ENCODE measurements at regions not wholly inside any gene's neighbourhood (a gene's known extent, or its start where the extent isn't known, plus 50 kb on each side); places are given as distances from the start of the nearest gene placed in this dataset.

- no peak for DNase-seq (ENCODE audit: low read depth in 2 of 2)
These were observed 556.9 kb downstream of the DNAJB9 start for GRCh38 chr7:109126404-109127050.

GRCh38 chr7:109127145-109127544, 557.5 kb downstream of the DNAJB9 start:
- no peak for DNase-seq (ENCODE audit: low read depth in 2 of 2)

- no peak for DNase-seq (ENCODE audit: low read depth in 2 of 2)
These were observed 561.5 kb downstream of the DNAJB9 start for GRCh38 chr7:109131141-109131540.

GRCh38 chr7:109136893-109137292, 567.2 kb downstream of the DNAJB9 start:
- no peak for DNase-seq (ENCODE audit: low read depth in 2 of 2)

GRCh38 chr7:109154748-109155147, 585.1 kb downstream of the DNAJB9 start:
- no peak for DNase-seq (ENCODE audit: low read depth in 2 of 2)

- DNase-seq (ENCODE audit: low read depth in 2 of 2), result no peak
These were observed 588.6 kb downstream of the DNAJB9 start for GRCh38 chr7:109158246-109158645.

- no peak for DNase-seq (ENCODE audit: low read depth in 2 of 2)
These were observed 607.0 kb downstream of the DNAJB9 start for GRCh38 chr7:109176661-109177060.

- no peak for DNase-seq (ENCODE audit: low read depth in 2 of 2)
These were observed 608.7 kb downstream of the DNAJB9 start for GRCh38 chr7:109178342-109178741.

GRCh38 chr7:109179601-109180000, 609.9 kb downstream of the DNAJB9 start:
- no peak for DNase-seq (ENCODE audit: low read depth in 2 of 2)

GRCh38 chr7:109190766-109191398, 621.2 kb downstream of the DNAJB9 start:
- no peak for DNase-seq (ENCODE audit: low read depth in 2 of 2)

- no peak for DNase-seq (ENCODE audit: low read depth in 2 of 2)
These were observed 636.5 kb downstream of the DNAJB9 start for GRCh38 chr7:109206196-109206595.

- no peak for DNase-seq (ENCODE audit: low read depth in 2 of 2)
These were observed 643.4 kb downstream of the DNAJB9 start for GRCh38 chr7:109213081-109213480.

GRCh38 chr7:109215341-109215740, 645.7 kb downstream of the DNAJB9 start:
- DNase-seq (ENCODE audit: low read depth in 2 of 2), result no peak

- DNase-seq (ENCODE audit: low read depth in 2 of 2), result no peak
These were observed 654.4 kb downstream of the DNAJB9 start for GRCh38 chr7:109224100-109224499.

GRCh38 chr7:109226699-109227098, 657.0 kb downstream of the DNAJB9 start:
- DNase-seq (ENCODE audit: low read depth in 2 of 2), result no peak

GRCh38 chr7:109235316-109235715, 665.6 kb downstream of the DNAJB9 start:
- no peak for DNase-seq (ENCODE audit: low read depth in 2 of 2)

GRCh38 chr7:109246330-109247077, 676.8 kb downstream of the DNAJB9 start:
- no peak for DNase-seq (ENCODE audit: low read depth in 2 of 2)

GRCh38 chr7:109256762-109257560, 687.3 kb downstream of the DNAJB9 start:
- no peak for DNase-seq (ENCODE audit: low read depth in 2 of 2)

GRCh38 chr7:109259151-109259550, 689.5 kb downstream of the DNAJB9 start:
- no peak for DNase-seq (ENCODE audit: low read depth in 2 of 2)

GRCh38 chr7:109261781-109262180, 692.1 kb downstream of the DNAJB9 start:
- DNase-seq (ENCODE audit: low read depth in 2 of 2), result no peak

GRCh38 chr7:109266610-109267009, 696.9 kb downstream of the DNAJB9 start:
- DNase-seq (ENCODE audit: low read depth in 2 of 2), result no peak

- DNase-seq (ENCODE audit: low read depth in 2 of 2), result no peak
These were observed 706.7 kb downstream of the DNAJB9 start for GRCh38 chr7:109276348-109276747.

Measured in stimulated activated CD8-positive, alpha-beta memory T cell treated with anti-CD3 and anti-CD28 coated beads, Interleukin-15, amount 100 ng/mL, for 48 hours (primary cell).